RWPE2 (cell line): ENCODE measurements at regions not wholly inside any gene's neighbourhood (a gene's known extent, or its start where the extent isn't known, plus 50 kb on each side); places are given as distances from the start of the nearest gene placed in this dataset.

ENCODE experiments used
- ATAC-seq: fragments of 200-7000 bp; cut with Tn5 transposase; 3 replicates; pipeline ENCODE4 v1.9.1; 2021; ENCODE audit warnings: low read depth
- DNase-seq: peaks from one replicate; pipeline ENCODE4 v3.0.0-alpha.2; 2020; ENCODE audit warnings: low spot score
- H3K27ac ChIP-seq: fragments of 450-650 bp; 2 replicates; pipeline ENCODE4 v1.5.1; 2017; ENCODE audit warnings: mild to moderate bottlenecking; ENCODE audit not compliant: poor library complexity, severe bottlenecking
- H3K27me3 ChIP-seq: fragments of 250-450 bp; sonication (Bioruptor Pico); 2 replicates; pipeline ENCODE4 v1.5.1; 2021; ENCODE audit warnings: mild to moderate bottlenecking, moderate library complexity; ENCODE audit not compliant: insufficient read depth, poor library complexity, severe bottlenecking
- H3K36me3 ChIP-seq: fragments of 250-450 bp; sonication (Bioruptor Pico); 2 replicates; pipeline ENCODE4 v1.5.1; 2020; ENCODE audit warnings: low read depth, mild to moderate bottlenecking, moderate library complexity
- H3K4me1 ChIP-seq: fragments of 250-450 bp; sonication (Bioruptor Pico); 2 replicates; pipeline ENCODE4 v1.5.1; 2021; ENCODE audit warnings: mild to moderate bottlenecking, moderate library complexity; ENCODE audit not compliant: insufficient read depth, poor library complexity, severe bottlenecking
- H3K4me3 ChIP-seq: fragments of 250-450 bp; sonication (Bioruptor Pico); 2 replicates; pipeline ENCODE4 v1.5.1; 2021; ENCODE audit warnings: mild to moderate bottlenecking, moderate library complexity; ENCODE audit not compliant: severe bottlenecking
- H3K9me3 ChIP-seq: fragments of 250-450 bp; sonication (Bioruptor Pico); 2 replicates; pipeline ENCODE4 v1.5.1; 2021; ENCODE audit warnings: mild to moderate bottlenecking, moderate library complexity; ENCODE audit not compliant: severe bottlenecking
- CTCF ChIP-seq: fragments of 450-650 bp; IDR thresholded peaks from one replicate; pipeline ENCODE4 v1.5.1; 2017; ENCODE audit warnings: mild to moderate bottlenecking, moderate library complexity; ENCODE audit not compliant: poor library complexity, severe bottlenecking

- ATAC-seq = no peak
- H3K4me1 ChIP-seq = peaks cover 11% of the 10 kb centered on the region
- H3K27ac ChIP-seq = no peak overlapping the region
- H3K27me3 ChIP-seq = no peaks in the 10 kb centered on the region
- no peak for TF ChIP-seq CTCF
- no peak for DNase-seq
- H3K4me3 ChIP-seq = no peak overlapping the region
- no peaks in the 10 kb centered on the region for H3K9me3 ChIP-seq
- H3K36me3 ChIP-seq = no peaks in the 10 kb centered on the region
Measured at GRCh38 chr16:48008011-48008525, 147.7 kb downstream of the ABCC12 start.

GRCh38 chr16:48004141-48004695 is 151.6 kb downstream of the ABCC12 start:
- TF ChIP-seq CTCF = no peak
- Histone ChIP-seq H3K4me3 (no peak overlapping the region), H3K9me3 (no peaks in the 10 kb centered on the region), H3K36me3 (no peaks in the 10 kb centered on the region), H3K4me1 (peaks cover 11% of the 10 kb centered on the region), H3K27ac (peak overlapping the region; percentile 24), H3K27me3 (no peaks in the 10 kb centered on the region)
- DNase-seq (no peak), ATAC-seq (no peak)

GRCh38 chr16:48003206-48003907 is 152.4 kb downstream of the ABCC12 start:
- no peaks in the 10 kb centered on the region for H3K36me3 ChIP-seq
- no peaks in the 10 kb centered on the region for H3K9me3 ChIP-seq
- no peaks in the 10 kb centered on the region for H3K27me3 ChIP-seq
- ATAC-seq = peak; percentile 87
- TF ChIP-seq CTCF = no peak
- H3K4me3 ChIP-seq = no peak overlapping the region
- H3K27ac ChIP-seq = peak overlapping the region; percentile 24
- H3K4me1 ChIP-seq = peaks cover 11% of the 10 kb centered on the region
- no peak for DNase-seq

- Histone ChIP-seq H3K9me3 (no peaks in the 10 kb centered on the region), H3K27me3 (no peaks in the 10 kb centered on the region), H3K4me3 (no peak overlapping the region), H3K4me1 (peaks cover 11% of the 10 kb centered on the region), H3K27ac (no peak overlapping the region), H3K36me3 (no peaks in the 10 kb centered on the region)
- DNase-seq (no peak), ATAC-seq (no peak)
- TF ChIP-seq CTCF = no peak
Measured at GRCh38 chr16:48001324-48001895, 154.4 kb downstream of the ABCC12 start.

- H3K27me3 ChIP-seq = no peaks in the 10 kb centered on the region
- peaks cover 11% of the 10 kb centered on the region for H3K4me1 ChIP-seq
- no peak overlapping the region for H3K4me3 ChIP-seq
- no peaks in the 10 kb centered on the region for H3K9me3 ChIP-seq
- no peak overlapping the region for H3K27ac ChIP-seq
- DNase-seq = no peak
- no peaks in the 10 kb centered on the region for H3K36me3 ChIP-seq
- TF ChIP-seq CTCF = no peak
- ATAC-seq = no peak
Measured at GRCh38 chr16:48000622-48001021, 155.2 kb downstream of the ABCC12 start.
